Thymus (tissue), 11 donors: ENCODE measurements at regions not wholly inside any gene's neighbourhood (a gene's known extent, or its start where the extent isn't known, plus 50 kb on each side); places are given as distances from the start of the nearest gene placed in this dataset.
"Not testable (repeated sequence)": the region's sequence is repeated elsewhere in the genome, so short reads cannot be mapped to it uniquely, and the experiment has no call there.

Source experiments
- DNase-seq, 9 donors: peaks; one replicate each; pipeline ENCODE4 v3.0.0-alpha.2; 2013; ENCODE audit warnings: low spot score in 9 of 9, low read depth in 6 of 9, missing footprints in 1 of 9
- H3K27ac ChIP-seq, 2 donors: one replicate each; pipeline ENCODE4 v1.5.1; 2013; ENCODE audit warnings: control low read depth in 1 of 2, low read depth in 1 of 2, low read length in 1 of 2, mild to moderate bottlenecking in 1 of 2, moderate library complexity in 1 of 2
- H3K27me3 ChIP-seq, 2 donors: one replicate each; pipeline ENCODE4 v1.5.1; 2013; ENCODE audit warnings: low read length in 1 of 2; ENCODE audit not compliant: control insufficient read depth in 2 of 2, insufficient read depth in 1 of 2
- H3K36me3 ChIP-seq, 2 donors: one replicate each; pipeline ENCODE4 v1.5.1; 2013; ENCODE audit warnings: low read length in 1 of 2, mild to moderate bottlenecking in 1 of 2, moderate library complexity in 1 of 2; ENCODE audit not compliant: control insufficient read depth in 2 of 2, insufficient read depth in 2 of 2
- H3K4me1 ChIP-seq, 2 donors: one replicate each; pipeline ENCODE4 v1.5.1; 2013; ENCODE audit warnings: low read length in 2 of 2; ENCODE audit not compliant: control insufficient read depth in 2 of 2, insufficient read depth in 2 of 2
- H3K4me3 ChIP-seq, 2 donors: one replicate each; pipeline ENCODE4 v1.5.1; 2013; ENCODE audit warnings: low read length in 2 of 2, control low read depth in 1 of 2, mild to moderate bottlenecking in 1 of 2
- H3K9me3 ChIP-seq, 2 donors: one replicate each; pipeline ENCODE4 v1.5.1; 2013; ENCODE audit warnings: low read length in 1 of 2, mild to moderate bottlenecking in 1 of 2; ENCODE audit not compliant: control insufficient read depth in 2 of 2, insufficient read depth in 1 of 2
- WGBS: extraction: QIAGEN DNeasy Blood & Tissue Kit; methylation state at CpG from one replicate; pipeline ENCODE4 v1.1.7; 2013; 5-methylcytosine and 5-hydroxymethylcytosine counted together
- donor health status: healthy.

- H3K4me1 ChIP-seq, H3K9me3 ChIP-seq, H3K4me3 ChIP-seq, H3K27ac ChIP-seq, H3K36me3 ChIP-seq, H3K27me3 ChIP-seq, DNase-seq: not testable (repeated sequence)
- 97% methylated on average over 6 of the region's 6 CpGs for WGBS
Observed at GRCh38 chr14:101094916-101095315, 191.4 kb upstream of the RTL1 start.

DNA sequence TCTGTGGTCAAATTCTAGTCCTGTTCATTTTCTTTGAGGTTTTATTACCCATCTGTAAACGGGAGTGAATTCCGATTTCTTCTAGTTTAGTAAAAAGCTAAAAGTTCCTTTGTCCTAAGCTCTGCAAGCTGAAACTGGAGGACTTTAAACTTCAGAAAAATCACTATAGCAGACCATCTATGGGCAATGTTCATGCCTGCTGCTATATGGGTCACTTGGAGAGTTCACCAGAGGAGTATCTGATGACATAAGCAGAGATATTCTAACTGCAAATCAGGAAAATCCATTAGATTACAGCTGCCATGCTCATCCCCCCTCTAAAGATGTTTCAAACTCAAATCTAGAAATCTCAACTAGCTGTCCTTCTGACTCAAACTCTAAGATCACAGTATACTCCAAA, 193.0 kb upstream of the RTL1 start:
- Histone ChIP-seq H3K27ac (no peak overlapping the region), H3K4me1 (no peaks in the 10 kb centered on the region), H3K27me3 (no peaks in the 10 kb centered on the region), H3K4me3 (no peak overlapping the region), H3K9me3 (peaks cover 1 to 5% of the 10 kb centered on the region in 2 donors), H3K36me3 (no peaks in the 10 kb centered on the region)
- DNase-seq, result no peak
- WGBS, result 97% methylated on average over 2 of the region's 2 CpGs

- no peak overlapping the region for H3K4me3 ChIP-seq
- no peaks in the 10 kb centered on the region for H3K27me3 ChIP-seq
- H3K4me1 ChIP-seq, result no peaks in the 10 kb centered on the region
- DNase-seq, result no peak
- H3K36me3 ChIP-seq, result no peaks in the 10 kb centered on the region
- peaks cover 1 to 5% of the 10 kb centered on the region in 2 donors for H3K9me3 ChIP-seq
- H3K27ac ChIP-seq, result no peak overlapping the region
- WGBS, result 92% methylated on average over 3 of the region's 3 CpGs
Observed at GRCh38 chr14:101097109-101097793, 193.7 kb upstream of the RTL1 start.

DNA sequence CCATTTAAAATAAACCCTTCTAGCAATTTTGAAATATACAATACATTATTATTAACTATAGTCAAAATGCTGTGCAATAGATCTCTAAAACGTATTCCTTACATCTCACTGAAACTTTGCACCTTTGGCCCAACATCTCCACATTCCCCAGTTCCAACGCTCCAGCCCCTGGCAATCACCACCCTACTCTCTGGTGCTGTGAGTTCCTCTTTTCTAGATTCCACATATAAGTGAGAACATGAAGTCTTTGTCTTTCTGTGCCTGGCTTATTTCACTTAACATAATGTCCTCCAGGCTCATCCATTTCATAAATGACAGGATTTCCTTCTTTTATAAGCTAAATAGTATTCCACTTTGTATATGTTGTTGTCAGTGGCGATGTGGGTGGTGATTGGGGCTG, 194.7 kb upstream of the RTL1 start:
- no peak overlapping the region for H3K4me3 ChIP-seq
- 73% methylated on average over 3 of the region's 3 CpGs for WGBS
- DNase-seq, result no peak
- no peaks in the 10 kb centered on the region for H3K36me3 ChIP-seq
- H3K27me3 ChIP-seq, result no peaks in the 10 kb centered on the region
- no peak overlapping the region for H3K27ac ChIP-seq
- H3K4me1 ChIP-seq, result no peaks in the 10 kb centered on the region
- H3K9me3 ChIP-seq, result peaks cover 1 to 5% of the 10 kb centered on the region in 2 donors

DNA sequence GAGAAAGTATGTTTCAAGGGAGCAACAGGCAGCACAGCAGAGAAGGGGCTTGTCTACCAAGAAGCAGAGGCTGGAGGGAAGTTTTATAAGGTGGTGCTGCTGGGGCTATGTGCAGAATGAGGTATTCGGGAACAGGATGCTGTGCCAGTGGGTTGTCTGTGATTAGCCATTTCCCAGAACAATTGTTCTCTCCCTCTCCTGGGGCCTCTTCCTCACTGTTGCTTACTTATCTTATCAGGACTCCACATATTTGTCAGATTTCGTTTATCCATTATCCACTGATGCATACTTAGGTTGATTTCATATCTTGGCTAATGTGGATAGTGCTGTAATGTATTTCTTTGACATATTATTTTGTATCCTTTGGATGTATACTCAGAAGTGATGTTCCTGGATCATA, 195.1 kb upstream of the RTL1 start:
- Histone ChIP-seq H3K4me3 (no peak overlapping the region), H3K9me3 (peaks cover 1 to 5% of the 10 kb centered on the region in 2 donors), H3K27ac (no peak overlapping the region), H3K36me3 (no peaks in the 10 kb centered on the region), H3K4me1 (no peaks in the 10 kb centered on the region), H3K27me3 (no peaks in the 10 kb centered on the region)
- no peak for DNase-seq
- 66% methylated on average over 2 of the region's 2 CpGs for WGBS

DNA sequence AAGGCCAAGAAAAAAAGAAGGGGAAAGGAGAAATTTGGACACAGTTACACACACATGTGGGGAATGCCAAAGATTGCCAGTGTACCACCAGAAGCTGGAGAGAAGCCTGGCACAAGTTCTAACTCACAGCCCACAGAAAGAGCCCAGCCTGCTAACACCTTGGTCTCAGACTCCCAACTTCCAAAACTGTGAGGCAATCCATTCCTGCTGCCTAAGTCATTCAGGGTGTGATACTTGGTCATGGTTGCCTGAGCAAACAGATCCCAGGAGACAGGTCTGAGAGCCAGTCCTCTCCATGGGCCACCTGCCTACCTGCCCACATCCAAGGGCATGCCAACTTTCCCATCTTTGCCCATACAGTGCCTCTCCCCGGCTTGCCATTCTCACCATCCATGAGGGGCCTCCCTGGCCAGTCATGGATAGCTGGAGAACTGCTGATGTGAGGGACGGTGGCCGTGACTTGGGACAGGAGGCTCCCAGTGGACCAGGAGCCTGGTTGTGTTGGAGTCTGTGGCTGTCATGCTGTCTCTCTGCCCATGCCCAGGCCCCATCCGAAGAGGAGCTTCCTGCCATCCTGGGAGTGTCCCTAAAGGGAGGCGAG, 198.0 kb upstream of the RTL1 start:
- Histone ChIP-seq H3K36me3 (no peaks in the 10 kb centered on the region), H3K9me3 (peaks cover 1 to 5% of the 10 kb centered on the region in 2 donors), H3K4me1 (no peaks in the 10 kb centered on the region), H3K4me3 (no peak overlapping the region), H3K27me3 (no peaks in the 10 kb centered on the region), H3K27ac (no peak overlapping the region)
- no peak for DNase-seq
- whole genome bisulfite sequencing, result 97% methylated on average over 5 of the region's 5 CpGs

DNA sequence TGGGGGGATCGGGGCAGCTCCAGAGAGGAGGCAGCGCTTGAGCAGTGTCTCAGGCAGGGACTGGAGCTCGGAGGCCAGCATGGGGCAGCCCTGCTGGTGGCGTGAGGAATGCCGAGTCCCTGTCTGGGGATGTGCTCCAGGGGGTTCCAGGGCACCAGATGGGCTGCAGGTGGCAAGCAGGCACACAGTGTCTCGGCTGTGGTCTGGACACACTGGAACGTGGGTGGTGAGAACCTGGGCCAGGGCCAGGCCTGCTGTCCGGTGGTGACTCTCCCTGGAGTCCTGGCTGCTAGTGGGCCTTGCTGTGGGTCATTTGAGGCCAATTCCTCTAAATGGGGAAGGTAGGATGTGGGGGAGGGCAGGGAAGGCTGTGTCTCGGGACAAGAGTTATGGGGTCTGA, 199.4 kb upstream of the RTL1 start:
- peaks cover 1 to 5% of the 10 kb centered on the region in 2 donors for H3K9me3 ChIP-seq
- no peak overlapping the region for H3K27ac ChIP-seq
- 96% methylated on average over 9 of the region's 9 CpGs for WGBS

DNA sequence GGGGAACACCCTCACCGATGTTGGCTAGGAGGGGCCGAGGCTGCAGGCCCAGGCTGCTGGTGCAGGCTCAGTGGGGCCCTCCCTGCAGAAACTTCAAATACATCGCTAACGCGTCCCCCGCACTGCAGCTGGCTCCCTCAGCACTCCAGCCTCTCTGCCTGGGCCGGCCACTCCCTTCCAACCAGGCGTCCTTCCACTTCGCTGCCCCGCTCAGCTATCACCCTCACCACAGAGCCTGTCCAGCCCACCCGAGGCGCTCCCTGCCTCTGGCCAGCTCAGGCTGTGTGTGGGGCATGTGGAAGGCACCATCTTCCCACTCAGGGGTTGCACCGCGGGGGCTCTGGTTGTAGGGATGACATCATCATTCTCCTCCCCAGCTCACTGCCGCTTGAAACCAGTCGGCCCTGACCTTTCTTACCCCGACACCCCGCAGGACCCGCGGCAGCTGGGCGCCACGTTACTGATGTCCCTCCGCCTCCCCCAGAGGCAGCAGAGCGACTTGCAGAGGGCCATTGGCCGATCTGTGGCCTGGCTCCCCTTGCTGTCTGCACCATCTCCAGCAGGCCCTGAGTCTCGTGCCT, 199.9 kb upstream of the RTL1 start:
- H3K27ac ChIP-seq, result no peak overlapping the region
- no peaks in the 10 kb centered on the region for H3K27me3 ChIP-seq
- no peaks in the 10 kb centered on the region for H3K4me1 ChIP-seq
- H3K36me3 ChIP-seq, result no peaks in the 10 kb centered on the region
- 98% methylated on average over 26 of the region's 26 CpGs for WGBS
- no peak for DNase-seq
- H3K4me3 ChIP-seq, result no peak overlapping the region
- H3K9me3 ChIP-seq, result peaks cover 1 to 5% of the 10 kb centered on the region in 2 donors

More for the DNA sequence above, 199.4 kb upstream of the RTL1 start:
- no peaks in the 10 kb centered on the region for H3K4me1 ChIP-seq
- no peaks in the 10 kb centered on the region for H3K27me3 ChIP-seq
- no peaks in the 10 kb centered on the region for H3K36me3 ChIP-seq
- no peak overlapping the region for H3K4me3 ChIP-seq
- no peak for DNase-seq

DNA sequence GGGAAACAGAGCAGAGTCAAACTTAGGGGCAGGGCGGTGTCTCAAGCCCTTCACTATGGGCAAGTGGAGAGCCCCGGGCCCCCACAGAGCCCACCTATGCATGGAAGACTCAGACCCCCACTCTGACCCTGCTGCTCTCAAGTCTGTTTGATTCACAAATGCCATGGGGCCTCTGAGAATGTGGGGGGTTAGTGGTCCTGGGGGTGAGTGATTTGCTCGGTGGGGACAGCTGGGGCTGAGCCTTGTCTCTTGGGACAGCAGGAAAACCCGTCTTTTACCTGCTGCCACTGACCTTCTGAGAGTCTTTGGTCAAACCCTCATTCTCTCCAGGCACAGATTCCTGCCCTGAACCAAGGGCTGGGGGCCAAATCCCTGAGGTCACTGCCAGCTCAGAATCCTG, 201.0 kb upstream of the RTL1 start:
- Histone ChIP-seq H3K4me1 (no peaks in the 10 kb centered on the region), H3K9me3 (peaks cover 1 to 5% of the 10 kb centered on the region in 2 donors), H3K27me3 (no peaks in the 10 kb centered on the region), H3K27ac (no peak overlapping the region), H3K4me3 (no peak overlapping the region), H3K36me3 (no peaks in the 10 kb centered on the region)
- 96% methylated on average over 4 of the region's 4 CpGs for WGBS
- DNase-seq, result no peak
